HEK293T (cell line): ENCODE measurements at regions not wholly inside any gene's neighbourhood (a gene's known extent, or its start where the extent isn't known, plus 50 kb on each side); places are given as distances from the start of the nearest gene placed in this dataset.

Experiments used
- ARNT ChIP-seq: fragments of 450-650 bp; IDR thresholded peaks from 2 replicates; pipeline ENCODE4 v1.6.1; 2017; ENCODE audit warnings: mild to moderate bottlenecking
- BHLHE40 ChIP-seq: fragments of 450-650 bp; IDR thresholded peaks from 2 replicates; pipeline ENCODE4 v1.6.1; 2016; ENCODE audit warnings: mild to moderate bottlenecking, moderate library complexity, borderline replicate concordance
- CTBP1 ChIP-seq: fragments of 450-650 bp; IDR thresholded peaks from 2 replicates; pipeline ENCODE4 v1.6.1; 2016; ENCODE audit warnings: borderline replicate concordance
- ELF4 ChIP-seq: fragments of 450-650 bp; IDR thresholded peaks from 2 replicates; pipeline ENCODE4 v1.6.1; 2017; ENCODE audit warnings: antibody characterized with exemption
- FOXA1 ChIP-seq: fragments of 450-650 bp; IDR thresholded peaks from 2 replicates; pipeline ENCODE4 v1.6.1; 2016; ENCODE audit warnings: mild to moderate bottlenecking
- FOXK2 ChIP-seq: fragments of 450-650 bp; IDR thresholded peaks from 2 replicates; pipeline ENCODE4 v1.6.1; 2016; ENCODE audit warnings: mild to moderate bottlenecking
- FOXM1 ChIP-seq: fragments of 450-650 bp; IDR thresholded peaks from 2 replicates; pipeline ENCODE4 v1.6.1; 2017; ENCODE audit warnings: mild to moderate bottlenecking, borderline replicate concordance
- HDGF ChIP-seq: fragments of 450-650 bp; IDR thresholded peaks from 2 replicates; pipeline ENCODE4 v1.6.1; 2017; ENCODE audit warnings: antibody characterized with exemption, borderline replicate concordance
- SP1 ChIP-seq: fragments of 450-650 bp; IDR thresholded peaks from 2 replicates; pipeline ENCODE4 v1.6.1; 2017
- TARDBP ChIP-seq: fragments of 450-650 bp; IDR thresholded peaks from 2 replicates; pipeline ENCODE4 v1.6.1; 2016
- ZNF384 ChIP-seq: fragments of 450-650 bp; IDR thresholded peaks from 2 replicates; pipeline ENCODE4 v1.6.1; 2016
- TF ChIP-seq, protein P1 (sequence below): fragments of 450-650 bp; IDR thresholded peaks from 2 replicates; pipeline ENCODE4 v1.6.1; 2016

DNA sequence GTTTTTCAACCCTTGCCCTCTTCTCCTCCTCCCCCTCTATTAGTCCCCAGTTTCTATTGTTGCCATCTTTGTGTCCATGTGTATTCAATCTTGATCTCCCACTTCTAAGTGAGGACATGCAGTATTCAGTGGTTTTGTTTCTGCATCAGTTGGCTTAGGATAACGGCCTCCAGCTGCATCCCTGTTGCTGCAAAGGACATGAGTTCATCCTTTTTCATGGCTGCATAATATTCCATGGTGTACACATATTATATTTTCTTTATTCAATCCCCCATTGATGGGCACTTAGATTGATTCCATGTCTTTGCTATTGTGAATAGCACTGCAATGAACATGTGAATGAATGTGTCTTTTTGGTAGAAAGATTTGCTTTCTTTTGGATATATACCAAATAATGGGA, 190.4 kb upstream of the LYZL1 start:
- TF ChIP-seq TARDBP (no peak), BHLHE40 (no peak), HDGF (no peak), CTBP1 (no peak), FOXK2 (no peak), FOXA1 (no peak), SP1 (no peak), ELF4 (no peak), ZNF384 (no peak), FOXM1 (no peak), ARNT (no peak)
- TF ChIP-seq, protein P1, sequence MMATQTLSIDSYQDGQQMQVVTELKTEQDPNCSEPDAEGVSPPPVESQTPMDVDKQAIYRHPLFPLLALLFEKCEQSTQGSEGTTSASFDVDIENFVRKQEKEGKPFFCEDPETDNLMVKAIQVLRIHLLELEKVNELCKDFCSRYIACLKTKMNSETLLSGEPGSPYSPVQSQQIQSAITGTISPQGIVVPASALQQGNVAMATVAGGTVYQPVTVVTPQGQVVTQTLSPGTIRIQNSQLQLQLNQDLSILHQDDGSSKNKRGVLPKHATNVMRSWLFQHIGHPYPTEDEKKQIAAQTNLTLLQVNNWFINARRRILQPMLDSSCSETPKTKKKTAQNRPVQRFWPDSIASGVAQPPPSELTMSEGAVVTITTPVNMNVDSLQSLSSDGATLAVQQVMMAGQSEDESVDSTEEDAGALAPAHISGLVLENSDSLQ = no peak
